ENCODE measurements at regions not wholly inside any gene's neighbourhood (a gene's known extent, or its start where the extent isn't known, plus 50 kb on each side); places are given as distances from the start of the nearest gene placed in this dataset.

- Histone ChIP-seq H3K36me3 (no peaks in the 10 kb centered on the region), H3K27me3 (no peaks in the 10 kb centered on the region), H3K4me1 (no peaks in the 10 kb centered on the region), H3K9me3 (no peaks in the 10 kb centered on the region), H3K4me3 (no peak overlapping the region), H3K27ac (no peak overlapping the region)
- TF ChIP-seq, protein P1, sequence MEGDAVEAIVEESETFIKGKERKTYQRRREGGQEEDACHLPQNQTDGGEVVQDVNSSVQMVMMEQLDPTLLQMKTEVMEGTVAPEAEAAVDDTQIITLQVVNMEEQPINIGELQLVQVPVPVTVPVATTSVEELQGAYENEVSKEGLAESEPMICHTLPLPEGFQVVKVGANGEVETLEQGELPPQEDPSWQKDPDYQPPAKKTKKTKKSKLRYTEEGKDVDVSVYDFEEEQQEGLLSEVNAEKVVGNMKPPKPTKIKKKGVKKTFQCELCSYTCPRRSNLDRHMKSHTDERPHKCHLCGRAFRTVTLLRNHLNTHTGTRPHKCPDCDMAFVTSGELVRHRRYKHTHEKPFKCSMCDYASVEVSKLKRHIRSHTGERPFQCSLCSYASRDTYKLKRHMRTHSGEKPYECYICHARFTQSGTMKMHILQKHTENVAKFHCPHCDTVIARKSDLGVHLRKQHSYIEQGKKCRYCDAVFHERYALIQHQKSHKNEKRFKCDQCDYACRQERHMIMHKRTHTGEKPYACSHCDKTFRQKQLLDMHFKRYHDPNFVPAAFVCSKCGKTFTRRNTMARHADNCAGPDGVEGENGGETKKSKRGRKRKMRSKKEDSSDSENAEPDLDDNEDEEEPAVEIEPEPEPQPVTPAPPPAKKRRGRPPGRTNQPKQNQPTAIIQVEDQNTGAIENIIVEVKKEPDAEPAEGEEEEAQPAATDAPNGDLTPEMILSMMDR (IDR thresholded peaks at IDR 0.05): no peak
- no peak for TF ChIP-seq POLR2A (IDR thresholded peaks at IDR 0.05)
- DNase-seq: no peak
- intact Hi-C loops (cut with DNase I; ENCODE audit: low total_unique reads): no loop called here
These were observed 142.0 kb upstream of the IGSF21 start for GRCh38 chr1:17965515-17966100.

- intact Hi-C loops (cut with DNase I; ENCODE audit: low total_unique reads): no loop called here
- Histone ChIP-seq H3K9me3 (no peaks in the 10 kb centered on the region), H3K4me1 (no peaks in the 10 kb centered on the region), H3K27ac (no peak overlapping the region), H3K36me3 (no peaks in the 10 kb centered on the region), H3K4me3 (no peak overlapping the region), H3K27me3 (no peaks in the 10 kb centered on the region)
- no peak for DNase-seq
- TF ChIP-seq, protein P1 (IDR thresholded peaks at IDR 0.05): no peak
- TF ChIP-seq POLR2A (IDR thresholded peaks at IDR 0.05): no peak
These were observed 141.3 kb upstream of the IGSF21 start for GRCh38 chr1:17966341-17966740.

GRCh38 chr1:17967623-17968255 is 139.9 kb upstream of the IGSF21 start:
- H3K4me1 ChIP-seq: no peaks in the 10 kb centered on the region
- H3K27ac ChIP-seq: no peak overlapping the region
- H3K36me3 ChIP-seq: no peaks in the 10 kb centered on the region
- DNase-seq: no peak
- H3K27me3 ChIP-seq: no peaks in the 10 kb centered on the region
- no peak for TF ChIP-seq POLR2A (IDR thresholded peaks at IDR 0.05)
- TF ChIP-seq, protein P1 (IDR thresholded peaks at IDR 0.05): no peak
- H3K9me3 ChIP-seq: no peaks in the 10 kb centered on the region
- H3K4me3 ChIP-seq: no peak overlapping the region
- intact Hi-C loops (cut with DNase I; ENCODE audit: low total_unique reads): no loop called here

DNA sequence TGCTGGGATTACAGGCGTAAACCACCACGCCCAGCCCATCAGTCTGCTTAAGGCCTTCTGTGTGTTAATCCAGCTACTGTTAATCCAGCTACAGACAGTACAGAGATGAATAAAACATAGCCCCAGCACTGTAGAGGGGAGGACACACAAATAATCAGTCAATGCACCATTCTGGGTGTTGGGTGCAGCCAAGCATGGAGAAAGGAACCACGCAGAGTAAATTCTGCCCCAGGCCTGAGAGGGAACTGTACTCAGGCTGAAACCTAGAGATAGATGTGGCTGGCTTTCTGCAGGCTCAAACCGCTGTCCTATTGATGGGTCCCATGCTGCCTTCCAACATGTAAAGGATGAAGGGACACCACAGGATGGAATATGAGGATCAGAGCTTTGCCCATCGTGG is 136.8 kb upstream of the IGSF21 start:
- no peak for TF ChIP-seq POLR2A (IDR thresholded peaks at IDR 0.05)
- TF ChIP-seq, protein P1 (IDR thresholded peaks at IDR 0.05): no peak
- intact Hi-C loops (cut with DNase I; ENCODE audit: low total_unique reads): no loop called here
- H3K27me3 ChIP-seq: no peaks in the 10 kb centered on the region
- DNase-seq: no peak
- no peaks in the 10 kb centered on the region for H3K36me3 ChIP-seq
- no peaks in the 10 kb centered on the region for H3K9me3 ChIP-seq
- H3K27ac ChIP-seq: no peak overlapping the region
- H3K4me1 ChIP-seq: no peaks in the 10 kb centered on the region
- no peak overlapping the region for H3K4me3 ChIP-seq

GRCh38 chr1:17973694-17974093 is 133.9 kb upstream of the IGSF21 start:
- intact Hi-C loops (cut with DNase I; ENCODE audit: low total_unique reads): no loop called here
- no peaks in the 10 kb centered on the region for H3K27me3 ChIP-seq

More at GRCh38 chr1:17973694-17974093, 133.9 kb upstream of the IGSF21 start:
- TF ChIP-seq, protein P1 (IDR thresholded peaks at IDR 0.05): no peak
- no peak for TF ChIP-seq POLR2A (IDR thresholded peaks at IDR 0.05)
- no peak for DNase-seq
- Histone ChIP-seq H3K36me3 (no peaks in the 10 kb centered on the region), H3K4me1 (no peaks in the 10 kb centered on the region), H3K27ac (no peak overlapping the region), H3K4me3 (no peak overlapping the region), H3K9me3 (no peaks in the 10 kb centered on the region)

Measured in uterus (tissue), 3 donors.